Body of pancreas (tissue), 4 donors: ENCODE measurements at regions not wholly inside any gene's neighbourhood (a gene's known extent, or its start where the extent isn't known, plus 50 kb on each side); places are given as distances from the start of the nearest gene placed in this dataset.
"Not testable (repeated sequence)": the region's sequence is repeated elsewhere in the genome, so short reads cannot be mapped to it uniquely, and the experiment has no call there.

Experiments
- CTCF ChIP-seq, 7 experiments: fragments of 450-650 bp in 4 of 7; fragments of 200-600 bp in 3 of 7; sonication (generic) in 3 of 7; IDR thresholded peaks; one replicate each; pipeline ENCODE4 v1.5.1; 2016 to 2019; ENCODE audit warnings: antibody characterized with exemption in 7 of 7
- POLR2A ChIP-seq, 3 donors: fragments of 450-650 bp; IDR thresholded peaks; one replicate each; pipeline ENCODE4 v1.6.1; 2016; ENCODE audit warnings: antibody characterized with exemption in 3 of 3, mild to moderate bottlenecking in 2 of 3

- not testable (repeated sequence) for TF ChIP-seq CTCF, POLR2A (IDR thresholded peaks at IDR 0.05)
Observed at GRCh38 chr6:10074726-10075125, 340.1 kb downstream of the TFAP2A start.
